H9 (cell line): ENCODE measurements at regions not wholly inside any gene's neighbourhood (a gene's known extent, or its start where the extent isn't known, plus 50 kb on each side); places are given as distances from the start of the nearest gene placed in this dataset.

Source experiments
- DNase-seq: peaks from one replicate; pipeline ENCODE4 v3.0.0-alpha.2; 2017
- H2AFZ ChIP-seq: one replicate; pipeline ENCODE4 v1.6.1; 2013; ENCODE audit warnings: mild to moderate bottlenecking, low read length, control low read depth, moderate library complexity
- H2AK5ac ChIP-seq: 2 replicates; pipeline ENCODE4 v1.6.1; 2013; ENCODE audit warnings: low read length, control low read depth, mixed read lengths; ENCODE audit not compliant: insufficient read length
- H2BK120ac ChIP-seq: one replicate; pipeline ENCODE4 v1.6.1; 2013; ENCODE audit warnings: low read depth, mild to moderate bottlenecking, low read length, control low read depth, inconsistent platforms; ENCODE audit not compliant: poor library complexity, severe bottlenecking
- H2BK12ac ChIP-seq: 2 replicates; pipeline ENCODE4 v1.6.1; 2013; ENCODE audit warnings: low read length, control low read depth, mixed read lengths, low read depth; ENCODE audit not compliant: insufficient read length
- H2BK15ac ChIP-seq: 2 replicates; pipeline ENCODE4 v1.6.1; 2013; ENCODE audit warnings: low read depth, low read length, control low read depth
- H2BK20ac ChIP-seq: one replicate; pipeline ENCODE4 v1.6.1; 2013; ENCODE audit warnings: low read depth, mild to moderate bottlenecking, low read length, control low read depth, inconsistent platforms; ENCODE audit not compliant: poor library complexity, severe bottlenecking
- H2BK5ac ChIP-seq: 2 replicates; pipeline ENCODE4 v1.6.1; 2013; ENCODE audit warnings: low read length, control low read depth, mixed read lengths; ENCODE audit not compliant: insufficient read length
- H3K14ac ChIP-seq: 2 replicates; pipeline ENCODE4 v1.6.1; 2013; ENCODE audit warnings: low read length, control low read depth; ENCODE audit not compliant: insufficient read depth
- H3K18ac ChIP-seq: 2 replicates; pipeline ENCODE4 v1.6.1; 2013; ENCODE audit warnings: low read depth, mild to moderate bottlenecking, mixed read lengths, low read length, control low read depth; ENCODE audit not compliant: insufficient read length
- H3K23ac ChIP-seq: 2 replicates; pipeline ENCODE4 v1.6.1; 2013; ENCODE audit warnings: low read length, control low read depth, mixed read lengths, low read depth; ENCODE audit not compliant: insufficient read length
- H3K23me2 ChIP-seq: 2 replicates; pipeline ENCODE4 v1.6.1; 2013; ENCODE audit warnings: low read depth, mild to moderate bottlenecking, mixed read lengths, low read length, control low read depth; ENCODE audit not compliant: insufficient read length, poor library complexity, severe bottlenecking
- H3K27ac ChIP-seq: 2 replicates; pipeline ENCODE4 v1.5.1; 2013; ENCODE audit warnings: low read length, control low read depth, mixed read lengths, low read depth; ENCODE audit not compliant: insufficient read length
- H3K27me3 ChIP-seq: 2 replicates; pipeline ENCODE4 v1.6.1; 2013; ENCODE audit warnings: low read length, control low read depth, inconsistent platforms; ENCODE audit not compliant: insufficient read depth
- H3K4ac ChIP-seq: 2 replicates; pipeline ENCODE4 v1.6.1; 2013; ENCODE audit warnings: low read depth, mild to moderate bottlenecking, control low read depth, inconsistent platforms, low read length, moderate library complexity
- H3K4me1 ChIP-seq: 2 replicates; pipeline ENCODE4 v1.6.1; 2013; ENCODE audit warnings: low read length, control low read depth, inconsistent platforms; ENCODE audit not compliant: insufficient read depth
- H3K4me2 ChIP-seq: 2 replicates; pipeline ENCODE4 v1.6.1; 2013; ENCODE audit warnings: low read length, control low read depth, mixed read lengths; ENCODE audit not compliant: insufficient read length, insufficient read depth
- H3K56ac ChIP-seq: 2 replicates; pipeline ENCODE4 v1.6.1; 2013; ENCODE audit warnings: low read depth, mild to moderate bottlenecking, mixed read lengths, low read length, control low read depth; ENCODE audit not compliant: insufficient read length
- H3K79me1 ChIP-seq: 2 replicates; pipeline ENCODE4 v1.6.1; 2013; ENCODE audit warnings: low read depth, mild to moderate bottlenecking, moderate library complexity, low read length, control low read depth, inconsistent platforms; ENCODE audit not compliant: insufficient read depth, poor library complexity, severe bottlenecking
- H3K79me2 ChIP-seq: 2 replicates; pipeline ENCODE4 v1.6.1; 2013; ENCODE audit warnings: low read length, control low read depth, inconsistent platforms; ENCODE audit not compliant: insufficient read depth
- H3K9ac ChIP-seq: 2 replicates; pipeline ENCODE4 v1.6.1; 2013; ENCODE audit warnings: low read length, control low read depth, mixed read lengths; ENCODE audit not compliant: insufficient read length; ENCODE audit errors: extremely low read depth
- H3K9me3 ChIP-seq: one replicate; pipeline ENCODE4 v1.6.1; 2013; ENCODE audit warnings: low read depth, low read length, inconsistent platforms; ENCODE audit not compliant: control insufficient read depth
- H3T11ph ChIP-seq: one replicate; pipeline ENCODE4 v1.6.1; 2013; ENCODE audit warnings: mild to moderate bottlenecking, low read length, control low read depth, inconsistent platforms
- H4K20me1 ChIP-seq: one replicate; pipeline ENCODE4 v1.6.1; 2013; ENCODE audit not compliant: control insufficient read depth, insufficient read length, insufficient read depth
- H4K5ac ChIP-seq: 2 replicates; pipeline ENCODE4 v1.6.1; 2013; ENCODE audit warnings: low read depth, mild to moderate bottlenecking, mixed read lengths, low read length, control low read depth; ENCODE audit not compliant: insufficient read length
- H4K8ac ChIP-seq: replicated peaks from 2 replicates; pipeline ENCODE4 v1.6.1; 2013; ENCODE audit warnings: low read length, control low read depth, mixed read lengths, low read depth; ENCODE audit not compliant: insufficient read length
- H4K91ac ChIP-seq: 2 replicates; pipeline ENCODE4 v1.6.1; 2013; ENCODE audit warnings: low read depth, mild to moderate bottlenecking, moderate library complexity, mixed read lengths, low read length, control low read depth; ENCODE audit not compliant: insufficient read length
- H3K27ac Mint-ChIP-seq, 3 experiments: 2 replicates in 2 of 3; 3 replicates in 1 of 3; pipeline ENCODE4 v1.8.0; 2020 to 2021; ENCODE audit warnings: mixed read lengths in 3 of 3, mild to moderate bottlenecking in 1 of 3, moderate library complexity in 1 of 3
- H3K27me3 Mint-ChIP-seq: 2 replicates; pipeline ENCODE4 v1.8.0; 2021; ENCODE audit warnings: low read depth, mild to moderate bottlenecking, moderate library complexity, mixed read lengths
- H3K36me3 Mint-ChIP-seq, 3 experiments: 2 replicates in 2 of 3; 3 replicates in 1 of 3; pipeline ENCODE4 v1.8.0; 2020 to 2021; ENCODE audit warnings: low read depth in 3 of 3, mixed read lengths in 3 of 3; ENCODE audit not compliant: insufficient read depth in 1 of 3
- H3K4me1 Mint-ChIP-seq, 2 experiments: 2 replicates each; pipeline ENCODE4 v1.8.0; 2020; ENCODE audit warnings: mixed read lengths in 2 of 2
- H3K4me3 Mint-ChIP-seq, 2 experiments: 2 replicates in 1 of 2; 3 replicates in 1 of 2; pipeline ENCODE4 v1.8.0; 2020 to 2021; ENCODE audit warnings: mild to moderate bottlenecking in 2 of 2, mixed read lengths in 2 of 2, moderate library complexity in 1 of 2
- H3K9me3 Mint-ChIP-seq, 2 experiments: 2 replicates in 1 of 2; 3 replicates in 1 of 2; pipeline ENCODE4 v1.8.0; 2020; ENCODE audit warnings: mild to moderate bottlenecking in 2 of 2, mixed read lengths in 2 of 2, moderate library complexity in 1 of 2
- CTCF ChIP-seq: fragments of 200-600 bp; sonication (generic); conservative IDR thresholded peaks from 3 replicates; pipeline ENCODE4 v1.8.0; 2021; ENCODE audit warnings: antibody characterized with exemption, mild to moderate bottlenecking

DNA sequence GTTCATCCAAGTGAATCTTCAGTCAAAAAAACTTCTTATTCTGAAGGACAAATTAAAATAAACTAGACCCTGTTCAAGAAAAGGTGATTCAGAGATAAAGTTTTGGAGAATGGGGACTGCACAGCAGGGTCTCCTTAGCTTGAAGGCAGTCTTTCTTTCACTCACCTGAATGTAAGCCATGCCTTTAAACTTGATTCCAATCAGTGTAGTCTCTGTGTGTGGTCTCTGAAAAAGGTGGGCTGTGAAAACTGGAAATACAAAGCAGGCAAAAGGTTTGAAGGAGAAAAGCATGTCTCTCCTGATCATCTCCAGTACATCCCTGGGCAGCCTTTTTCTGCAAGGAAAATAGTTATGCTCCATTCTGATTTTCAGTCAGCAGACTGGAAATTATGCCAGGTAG lies 188.0 kb upstream of the SASH1 start:
- Histone ChIP-seq H4K91ac (no peak overlapping the region), H4K8ac (no peak overlapping the region), H3K18ac (no peak overlapping the region), H3K23me2 (no peaks in the 10 kb centered on the region), H3K79me1 (no peaks in the 10 kb centered on the region), H2BK5ac (no peak overlapping the region), H2AK5ac (no peak overlapping the region), H3K27me3 (no peaks in the 10 kb centered on the region), H3K23ac (no peak overlapping the region), H3K9ac (no peak overlapping the region), H3K27ac (no peak overlapping the region), H2BK12ac (no peak overlapping the region), H3K79me2 (no peaks in the 10 kb centered on the region), H2AFZ (no peak overlapping the region), H4K20me1 (no peaks in the 10 kb centered on the region), H3K14ac (no peak overlapping the region), H2BK15ac (no peak overlapping the region), H2BK20ac (no peak overlapping the region), H3K56ac (no peak overlapping the region), H3K9me3 (no peaks in the 10 kb centered on the region), H4K5ac (no peak overlapping the region), H3T11ph (no peak overlapping the region), H2BK120ac (no peak overlapping the region), H3K4me1 (no peaks in the 10 kb centered on the region), H3K4ac (no peak overlapping the region), H3K4me2 (no peak overlapping the region)
- H3K4me3 Mint-ChIP-seq = no peak overlapping the region
- no peak overlapping the region for H3K27ac Mint-ChIP-seq
- peaks cover 14 to 26% of the 10 kb centered on the region in 2 experiments for H3K4me1 Mint-ChIP-seq
- no peaks in the 10 kb centered on the region; a peak in 1 of 5 replicates for H3K9me3 Mint-ChIP-seq
- no peaks in the 10 kb centered on the region; the same call in 1 of the 2 replicates for H3K27me3 Mint-ChIP-seq
- no peaks in the 10 kb centered on the region for H3K36me3 Mint-ChIP-seq
- DNase-seq = no peak
- no peak for TF ChIP-seq CTCF
